CD4-positive, alpha-beta T cell (primary cell): ENCODE measurements at regions not wholly inside any gene's neighbourhood (a gene's known extent, or its start where the extent isn't known, plus 50 kb on each side); places are given as distances from the start of the nearest gene placed in this dataset.

ENCODE experiments used
- ATAC-seq: fragments of 200-7000 bp; cut with Tn5 transposase; one replicate; pipeline ENCODE4 v1.10.0; 2022; ENCODE audit warnings: mild to moderate bottlenecking; ENCODE audit not compliant: poor library complexity
- CTCF ChIA-PET: fragments of 350-600 bp; sonication (Branson Sonifier 250); formaldehyde crosslinking; loops from one replicate; lab custom pipeline; 2021; ENCODE audit warnings: antibody characterized with exemption, inconsistent platforms; lab: Charles Lee
- POLR2A ChIA-PET: fragments of 350-600 bp; sonication (Branson Sonifier 250); formaldehyde crosslinking; loops from one replicate; lab custom pipeline; 2021; ENCODE audit warnings: antibody characterized with exemption, inconsistent platforms; lab: Charles Lee
- DNase-seq, 14 experiments: peaks; one replicate each; pipeline ENCODE4 v3.0.0-alpha.2; 2013 to 2020; ENCODE audit warnings: mixed read lengths in 2 of 14
- H3K27ac ChIP-seq, 2 donors: one replicate each; pipeline versions ENCODE4 v1.5.1 to v1.7.0; 2013; ENCODE audit warnings: low read length in 2 of 2, low read depth in 1 of 2, mild to moderate bottlenecking in 1 of 2
- H3K27me3 ChIP-seq, 2 experiments: 1 replicate in 1 of 2; 2 replicates in 1 of 2; pipeline versions ENCODE4 v1.6.1 to v1.7.0; 2013; ENCODE audit warnings: low read length in 2 of 2, control low read depth in 1 of 2, mild to moderate bottlenecking in 1 of 2, moderate library complexity in 1 of 2; ENCODE audit not compliant: insufficient read depth in 2 of 2, control insufficient read depth in 1 of 2
- H3K36me3 ChIP-seq: one replicate; pipeline ENCODE4 v1.6.1; 2013; ENCODE audit warnings: low read length, control low read depth; ENCODE audit not compliant: insufficient read depth
- H3K4me1 ChIP-seq: one replicate; pipeline ENCODE4 v1.6.1; 2013; ENCODE audit warnings: low read length, control low read depth; ENCODE audit not compliant: insufficient read depth
- H3K4me3 ChIP-seq: one replicate; pipeline ENCODE4 v1.5.1; 2013; ENCODE audit warnings: mild to moderate bottlenecking, low read length, moderate library complexity
- H3K9me3 ChIP-seq, 2 experiments: 1 replicate in 1 of 2; 2 replicates in 1 of 2; pipeline versions ENCODE4 v1.6.1 to v1.7.0; 2013; ENCODE audit warnings: low read length in 2 of 2, mild to moderate bottlenecking in 2 of 2, control low read depth in 1 of 2, moderate library complexity in 1 of 2; ENCODE audit not compliant: control insufficient read depth in 1 of 2, insufficient read depth in 1 of 2
- H3K27ac Mint-ChIP-seq: one replicate; pipeline ENCODE4 v1.8.0; 2020; ENCODE audit warnings: mixed read lengths
- H3K27me3 Mint-ChIP-seq: one replicate; pipeline ENCODE4 v1.8.0; 2021; ENCODE audit warnings: mixed read lengths
- H3K36me3 Mint-ChIP-seq: one replicate; pipeline ENCODE4 v1.8.0; 2021; ENCODE audit warnings: low read depth, mixed read lengths
- H3K4me1 Mint-ChIP-seq: one replicate; pipeline ENCODE4 v1.8.0; 2021; ENCODE audit warnings: low read depth, mixed read lengths
- H3K4me3 Mint-ChIP-seq: one replicate; pipeline ENCODE4 v1.8.0; 2020; ENCODE audit warnings: mild to moderate bottlenecking, mixed read lengths
- H3K9me3 Mint-ChIP-seq: one replicate; pipeline ENCODE4 v1.8.0; 2020; ENCODE audit warnings: mixed read lengths
- CTCF ChIP-seq: fragments of 200-600 bp; IDR thresholded peaks from one replicate; pipeline ENCODE4 v1.8.0; 2022; ENCODE audit warnings: antibody characterized with exemption, mild to moderate bottlenecking
- intact Hi-C, 2 experiments: fragments of 100-400 bp; cut with DNase I in 1 of 2; cut with micrococcal nuclease in 1 of 2; formaldehyde crosslinking; loops; one replicate each; pipeline versions ENCODE4 v1.15.1 to v1.9.0; 2023 to 2025; cut with DNase I, micrococcal nuclease

- CTCF ChIA-PET = no interaction called here
These were observed 127.6 kb upstream of the LPP start for GRCh38 chr3:188026191-188026968.

GRCh38 chr3:188031121-188031520 is 122.8 kb upstream of the LPP start:
- DNase-seq (no peak), ATAC-seq (no peak)
- H3K27me3 Mint-ChIP-seq = no peaks in the 10 kb centered on the region
- Histone ChIP-seq H3K4me3 (no peak overlapping the region), H3K27me3 (no peaks in the 10 kb centered on the region), H3K9me3 (no peaks in the 10 kb centered on the region), H3K36me3 (no peaks in the 10 kb centered on the region), H3K4me1 (no peaks in the 10 kb centered on the region), H3K27ac (no peak overlapping the region)
- no peak for TF ChIP-seq CTCF
- H3K4me1 Mint-ChIP-seq = no peaks in the 10 kb centered on the region
- no peaks in the 10 kb centered on the region for H3K36me3 Mint-ChIP-seq
- H3K9me3 Mint-ChIP-seq = no peaks in the 10 kb centered on the region
- no peak overlapping the region for H3K27ac Mint-ChIP-seq
- intact Hi-C loops = no loop called here
- ChIA-PET POLR2A (no interaction called here), CTCF (interaction anchor here (0.7 kb wide), 1 partner anchor 241 kb away, joined by 3 read pairs; no protein-coding TSS in a partner anchor)
- H3K4me3 Mint-ChIP-seq = no peak overlapping the region

More at GRCh38 chr3:188026191-188026968, 127.6 kb upstream of the LPP start:
- no peak for TF ChIP-seq CTCF
- Mint-ChIP-seq H3K4me1 (no peaks in the 10 kb centered on the region), H3K9me3 (no peaks in the 10 kb centered on the region), H3K27me3 (no peaks in the 10 kb centered on the region), H3K36me3 (no peaks in the 10 kb centered on the region), H3K4me3 (no peak overlapping the region), H3K27ac (no peak overlapping the region)
- intact Hi-C loops = no loop called here
- POLR2A ChIA-PET = no interaction called here
- DNase-seq (no peak), ATAC-seq (no peak)
- H3K27ac ChIP-seq = no peak overlapping the region
- H3K4me1 ChIP-seq = no peaks in the 10 kb centered on the region
- no peaks in the 10 kb centered on the region for H3K9me3 ChIP-seq
- no peaks in the 10 kb centered on the region for H3K27me3 ChIP-seq
- no peaks in the 10 kb centered on the region for H3K36me3 ChIP-seq
- no peak overlapping the region for H3K4me3 ChIP-seq

DNA sequence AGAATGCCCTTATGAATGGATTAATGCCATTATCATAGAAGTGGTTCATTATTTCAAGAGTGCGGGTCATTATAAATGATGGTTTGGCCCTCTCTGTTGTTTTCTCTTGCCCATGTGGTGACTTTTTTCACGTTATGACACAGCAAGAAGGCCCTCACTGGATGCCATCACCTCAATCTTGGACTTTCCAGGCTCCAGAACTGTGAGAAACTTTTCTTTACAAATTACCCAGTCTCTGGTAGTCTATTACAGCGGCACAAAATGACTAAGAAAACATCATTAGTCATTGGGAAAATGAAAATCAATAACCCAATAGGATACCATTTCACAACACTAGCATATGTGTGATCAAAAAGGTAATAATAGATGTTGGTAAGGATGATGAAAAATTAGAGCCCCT is 119.0 kb upstream of the LPP start:
- H3K27me3 Mint-ChIP-seq = no peaks in the 10 kb centered on the region
- no peaks in the 10 kb centered on the region for H3K27me3 ChIP-seq
- no peak overlapping the region for H3K4me3 Mint-ChIP-seq
- no peak overlapping the region for H3K27ac Mint-ChIP-seq
- H3K4me3 ChIP-seq = no peak overlapping the region
- ChIA-PET POLR2A (no interaction called here), CTCF (no interaction called here)
- no peaks in the 10 kb centered on the region for H3K4me1 ChIP-seq
- no peaks in the 10 kb centered on the region for H3K9me3 Mint-ChIP-seq
- intact Hi-C loops = no loop called here
- no peak overlapping the region for H3K27ac ChIP-seq
- H3K4me1 Mint-ChIP-seq = no peaks in the 10 kb centered on the region
- DNase-seq = no peak
- TF ChIP-seq CTCF = no peak
- ATAC-seq = no peak
- no peaks in the 10 kb centered on the region for H3K36me3 Mint-ChIP-seq
- H3K9me3 ChIP-seq = no peaks in the 10 kb centered on the region
- no peaks in the 10 kb centered on the region for H3K36me3 ChIP-seq
